GM19035 (cell line): ENCODE measurements at regions not wholly inside any gene's neighbourhood (a gene's known extent, or its start where the extent isn't known, plus 50 kb on each side); places are given as distances from the start of the nearest gene placed in this dataset.
"Not testable (repeated sequence)": the region's sequence is repeated elsewhere in the genome, so short reads cannot be mapped to it uniquely, and the experiment has no call there.

Experiments used
- ATAC-seq: cut with Tn5 transposase; IDR thresholded peaks from one replicate; pipeline ENCODE4 v1.9.1; 2021; ENCODE audit not compliant: unreplicated experiment

GRCh38 chr20:41690702-41691101, 72.5 kb upstream of the CHD6 start:
- ATAC-seq, result no peak

GRCh38 chr20:41686961-41687360, 68.8 kb upstream of the CHD6 start:
- ATAC-seq, result no peak

GRCh38 chr20:41685145-41685544, 67.0 kb upstream of the CHD6 start:
- ATAC-seq, result not testable (repeated sequence)

GRCh38 chr20:41678799-41679198, 60.6 kb upstream of the CHD6 start:
- ATAC-seq, result no peak

GRCh38 chr20:41672282-41672681, 54.1 kb upstream of the CHD6 start:
- ATAC-seq, result no peak

GRCh38 chr20:41671143-41671542, 53.0 kb upstream of the CHD6 start:
- ATAC-seq, result no peak

GRCh38 chr20:41670631-41671030, 52.5 kb upstream of the CHD6 start:
- ATAC-seq, result no peak

GRCh38 chr20:41669708-41670263, 51.6 kb upstream of the CHD6 start:
- no peak for ATAC-seq

GRCh38 chr20:41668057-41668749, 50.0 kb upstream of the CHD6 start:
- ATAC-seq, result no peak
